ENCODE measurements at regions not wholly inside any gene's neighbourhood (a gene's known extent, or its start where the extent isn't known, plus 50 kb on each side); places are given as distances from the start of the nearest gene placed in this dataset.
"Not testable (repeated sequence)": the region's sequence is repeated elsewhere in the genome, so short reads cannot be mapped to it uniquely, and the experiment has no call there.

DNA sequence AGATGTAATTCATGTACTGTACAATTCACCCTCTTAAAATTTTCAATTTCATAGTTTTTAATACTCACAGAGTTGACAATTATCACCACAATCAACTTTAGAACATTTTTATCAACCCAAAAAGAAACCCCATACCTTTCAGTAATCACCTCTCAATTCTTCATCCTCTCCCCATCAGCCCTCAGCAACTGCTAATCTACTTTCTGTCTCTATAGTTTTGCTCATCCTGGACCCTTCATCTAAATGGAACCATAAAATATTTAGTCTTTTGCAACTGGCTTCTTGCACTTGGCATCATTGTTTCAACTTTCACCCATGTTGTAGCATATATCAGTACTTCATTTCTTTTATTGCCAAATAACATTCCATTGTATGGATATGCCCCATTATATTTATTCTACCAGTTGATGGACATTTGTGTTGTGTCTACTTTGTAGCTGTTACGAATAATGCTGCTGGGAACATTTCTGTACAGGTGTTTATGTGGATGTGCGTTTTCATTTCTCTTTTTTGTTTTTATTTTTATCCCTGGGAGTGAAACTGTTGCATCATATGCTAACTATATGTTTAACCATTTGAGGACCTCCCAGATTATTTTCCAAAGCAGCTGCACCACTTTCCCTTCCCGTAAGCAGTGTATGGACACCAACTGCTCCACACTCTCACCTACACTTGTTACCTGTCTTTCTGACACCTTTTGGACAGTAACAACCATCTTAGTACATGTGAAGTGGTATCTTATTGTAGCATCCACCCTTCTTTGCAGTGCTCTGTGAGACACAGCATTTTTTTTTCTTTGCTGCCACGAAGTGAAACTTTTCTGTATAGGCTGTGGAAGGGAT is 65.4 kb upstream of the APBB1IP start:
- no peaks in the 10 kb centered on the region for H3K4me1 ChIP-seq (ENCODE audit: control insufficient read depth, insufficient read depth, low read length)
- H3K27ac ChIP-seq (ENCODE audit: low read depth, low read length): no peak overlapping the region
- no peaks in the 10 kb centered on the region for H3K36me3 ChIP-seq (ENCODE audit: control insufficient read depth, insufficient read depth, low read length)
- no peak for DNase-seq (ENCODE audit: low read depth in 4 of 6, low spot score in 6 of 6)
- H3K4me3 ChIP-seq (ENCODE audit: low read depth, low read length): no peak overlapping the region
- no peaks in the 10 kb centered on the region for H3K27me3 ChIP-seq (ENCODE audit: control insufficient read depth, insufficient read depth, low read length)
- H3K9me3 ChIP-seq (ENCODE audit: control insufficient read depth, insufficient read depth, low read length): no peaks in the 10 kb centered on the region
- WGBS (ENCODE audit: insufficient coverage): no CpG with 5 or more reads among the region's 4 CpGs

DNA sequence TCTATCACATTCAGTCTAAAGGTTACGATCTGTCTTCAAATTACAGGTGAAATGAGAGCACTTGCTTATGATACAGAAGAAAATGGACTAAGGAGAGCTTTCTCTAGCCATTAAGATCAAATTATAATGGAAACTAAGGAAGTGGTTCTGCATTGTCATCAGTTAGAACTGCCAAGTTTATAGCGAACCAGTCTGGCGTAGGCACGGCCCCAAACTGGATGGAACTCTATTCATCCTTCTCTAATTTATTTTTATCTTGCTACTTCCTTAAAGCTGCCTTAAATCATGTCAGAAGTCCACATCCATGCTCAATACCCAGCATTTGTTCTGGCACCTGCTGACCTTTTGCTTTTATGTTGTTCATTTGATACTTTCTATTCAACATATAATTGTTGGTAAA is 63.7 kb upstream of the APBB1IP start:
- H3K4me1 ChIP-seq (ENCODE audit: control insufficient read depth, insufficient read depth, low read length): no peaks in the 10 kb centered on the region
- H3K36me3 ChIP-seq (ENCODE audit: control insufficient read depth, insufficient read depth, low read length): no peaks in the 10 kb centered on the region
- no peak overlapping the region for H3K27ac ChIP-seq (ENCODE audit: low read depth, low read length)
- DNase-seq (ENCODE audit: low read depth in 4 of 6, low spot score in 6 of 6): peak in 1 of 6 donors; percentile 5
- H3K4me3 ChIP-seq (ENCODE audit: low read depth, low read length): no peak overlapping the region
- H3K27me3 ChIP-seq (ENCODE audit: control insufficient read depth, insufficient read depth, low read length): no peaks in the 10 kb centered on the region
- 70% methylated on average over 2 of the region's 4 CpGs for WGBS (ENCODE audit: insufficient coverage)
- H3K9me3 ChIP-seq (ENCODE audit: control insufficient read depth, insufficient read depth, low read length): no peaks in the 10 kb centered on the region

DNA sequence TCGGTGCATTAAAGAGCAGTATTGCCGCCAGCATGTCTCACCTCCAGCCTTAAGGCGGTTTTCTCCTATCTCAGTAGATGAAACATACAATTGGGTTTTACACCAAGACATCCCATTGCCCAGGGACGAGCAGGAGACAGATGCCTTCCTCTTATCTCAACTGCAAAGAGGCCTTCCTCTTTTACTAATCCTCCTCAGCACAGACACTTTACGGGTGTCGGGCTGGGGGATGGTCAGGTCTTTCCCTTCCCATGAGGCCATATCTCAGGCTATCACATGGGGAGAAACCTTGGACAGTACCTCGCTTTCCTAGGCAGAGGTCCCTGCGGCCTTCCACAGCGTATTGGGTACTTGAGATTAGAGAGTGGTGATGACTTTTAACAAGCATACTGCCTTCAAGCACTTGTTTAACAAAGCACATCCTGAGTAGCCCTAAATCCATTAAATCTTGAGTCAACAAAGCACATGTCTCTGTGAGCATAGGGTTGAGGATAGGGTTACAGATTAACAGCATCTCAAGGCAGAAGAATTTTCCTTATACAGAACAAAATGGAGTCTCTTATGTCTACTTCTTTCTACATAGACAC is 60.8 kb upstream of the APBB1IP start:
- not testable (repeated sequence) for DNase-seq (ENCODE audit: low read depth in 4 of 6, low spot score in 6 of 6); H3K4me3 ChIP-seq (ENCODE audit: low read depth, low read length); H3K4me1 ChIP-seq (ENCODE audit: control insufficient read depth, insufficient read depth, low read length); H3K36me3 ChIP-seq (ENCODE audit: control insufficient read depth, insufficient read depth, low read length); H3K27me3 ChIP-seq (ENCODE audit: control insufficient read depth, insufficient read depth, low read length); H3K27ac ChIP-seq (ENCODE audit: low read depth, low read length); H3K9me3 ChIP-seq (ENCODE audit: control insufficient read depth, insufficient read depth, low read length)
- 73% methylated on average over 3 of the region's 9 CpGs for WGBS (ENCODE audit: insufficient coverage)

DNA sequence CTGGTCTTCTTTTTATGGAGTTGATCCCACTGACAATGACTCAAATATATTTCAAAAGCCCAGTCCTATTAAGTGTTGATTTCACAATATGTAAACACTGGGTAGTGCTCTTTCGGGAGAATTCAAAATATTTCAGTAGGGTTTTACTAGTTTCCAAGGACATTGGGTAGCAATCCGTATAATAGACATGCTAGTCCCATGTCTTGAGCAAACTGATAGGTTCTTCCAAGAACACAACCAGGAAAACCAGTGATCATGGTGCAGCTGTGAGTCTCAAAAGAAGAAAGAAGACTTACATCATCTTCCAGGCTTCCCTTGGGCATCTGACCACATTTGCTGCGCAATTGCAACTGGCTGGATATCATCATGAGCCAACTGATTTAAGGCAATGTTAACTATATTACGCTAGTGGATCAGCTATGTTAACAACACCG is 59.3 kb upstream of the APBB1IP start:
- WGBS (ENCODE audit: insufficient coverage): 67% methylated on average over 3 of the region's 5 CpGs
- DNase-seq (ENCODE audit: low read depth in 4 of 6, low spot score in 6 of 6): no peak
- no peaks in the 10 kb centered on the region for H3K27me3 ChIP-seq (ENCODE audit: control insufficient read depth, insufficient read depth, low read length)
- H3K4me3 ChIP-seq (ENCODE audit: low read depth, low read length): no peak overlapping the region
- no peaks in the 10 kb centered on the region for H3K9me3 ChIP-seq (ENCODE audit: control insufficient read depth, insufficient read depth, low read length)
- H3K27ac ChIP-seq (ENCODE audit: low read depth, low read length): no peak overlapping the region
- H3K36me3 ChIP-seq (ENCODE audit: control insufficient read depth, insufficient read depth, low read length): no peaks in the 10 kb centered on the region
- no peaks in the 10 kb centered on the region for H3K4me1 ChIP-seq (ENCODE audit: control insufficient read depth, insufficient read depth, low read length)

DNA sequence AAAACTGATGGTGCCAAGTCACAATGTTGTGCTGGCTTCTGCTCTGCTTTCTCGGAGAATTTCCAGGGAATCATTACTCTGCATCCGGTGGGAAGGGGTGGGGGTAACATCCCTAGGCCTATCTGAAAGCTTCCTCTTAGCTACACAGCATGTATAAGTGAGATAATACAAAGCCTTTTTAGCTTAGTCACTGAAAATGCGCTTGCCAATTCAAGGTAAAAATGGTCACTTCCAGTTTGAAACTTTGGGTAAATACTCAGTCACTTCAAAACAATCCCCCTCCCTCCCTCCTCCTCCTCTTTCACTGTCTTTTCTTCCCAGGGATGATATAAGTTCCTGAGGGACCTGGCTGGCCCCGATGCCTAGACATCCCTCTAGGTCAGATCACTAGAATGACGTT is 57.3 kb upstream of the APBB1IP start:
- DNase-seq (ENCODE audit: low read depth in 4 of 6, low spot score in 6 of 6): no peak
- Histone ChIP-seq H3K27ac (ENCODE audit: low read depth, low read length) (no peak overlapping the region), H3K27me3 (ENCODE audit: control insufficient read depth, insufficient read depth, low read length) (no peaks in the 10 kb centered on the region), H3K36me3 (ENCODE audit: control insufficient read depth, insufficient read depth, low read length) (no peaks in the 10 kb centered on the region), H3K9me3 (ENCODE audit: control insufficient read depth, insufficient read depth, low read length) (no peaks in the 10 kb centered on the region), H3K4me1 (ENCODE audit: control insufficient read depth, insufficient read depth, low read length) (no peaks in the 10 kb centered on the region), H3K4me3 (ENCODE audit: low read depth, low read length) (no peak overlapping the region)
- 72% methylated on average over 2 of the region's 5 CpGs for WGBS (ENCODE audit: insufficient coverage)

DNA sequence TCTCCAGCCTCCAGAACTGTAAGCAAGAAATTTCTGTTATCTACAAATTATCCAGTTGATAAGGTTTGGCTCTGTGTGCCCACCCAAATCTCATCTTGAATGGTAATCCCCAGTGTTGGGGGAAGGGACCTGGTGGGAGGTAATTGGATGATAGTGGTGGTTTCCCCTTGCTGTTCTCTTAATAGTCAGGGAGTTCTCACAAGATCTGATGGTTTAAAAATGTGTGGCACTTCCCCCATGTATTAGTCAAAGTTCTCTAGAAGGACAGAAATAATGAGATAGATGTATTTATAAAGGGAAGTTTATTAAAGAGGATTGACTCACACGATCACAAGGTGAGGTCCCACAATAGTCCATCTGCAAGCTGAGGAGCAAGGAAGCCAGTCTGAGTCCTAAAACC is 56.2 kb upstream of the APBB1IP start:
- 94% methylated on average over 1 of the region's 1 CpG for WGBS (ENCODE audit: insufficient coverage)
- H3K27ac ChIP-seq (ENCODE audit: low read depth, low read length): no peak overlapping the region
- no peaks in the 10 kb centered on the region for H3K36me3 ChIP-seq (ENCODE audit: control insufficient read depth, insufficient read depth, low read length)
- DNase-seq (ENCODE audit: low read depth in 4 of 6, low spot score in 6 of 6): no peak
- no peaks in the 10 kb centered on the region for H3K4me1 ChIP-seq (ENCODE audit: control insufficient read depth, insufficient read depth, low read length)
- no peaks in the 10 kb centered on the region for H3K9me3 ChIP-seq (ENCODE audit: control insufficient read depth, insufficient read depth, low read length)
- H3K27me3 ChIP-seq (ENCODE audit: control insufficient read depth, insufficient read depth, low read length): no peaks in the 10 kb centered on the region
- no peak overlapping the region for H3K4me3 ChIP-seq (ENCODE audit: low read depth, low read length)

DNA sequence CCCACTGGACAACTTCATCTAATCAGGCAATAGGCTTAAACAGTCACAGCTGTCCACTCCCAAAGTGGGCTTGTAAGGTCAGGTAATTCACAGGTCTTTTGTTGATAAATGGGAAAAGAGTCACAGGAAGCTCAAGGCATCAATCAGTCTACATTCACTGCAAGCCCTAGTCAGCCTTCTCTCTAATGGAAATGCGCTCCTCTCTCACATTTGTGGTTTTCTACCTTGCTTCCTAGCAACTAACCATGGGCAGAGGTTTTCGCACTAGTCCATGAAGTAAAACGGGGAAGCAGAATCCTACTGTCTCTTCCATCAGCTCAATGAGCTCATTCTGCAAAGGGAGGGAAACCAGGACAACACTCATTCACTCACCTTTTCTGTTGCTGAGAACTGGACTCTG is 53.5 kb upstream of the APBB1IP start:
- no peaks in the 10 kb centered on the region for H3K4me1 ChIP-seq (ENCODE audit: control insufficient read depth, insufficient read depth, low read length)
- no peaks in the 10 kb centered on the region for H3K36me3 ChIP-seq (ENCODE audit: control insufficient read depth, insufficient read depth, low read length)
- no peak overlapping the region for H3K4me3 ChIP-seq (ENCODE audit: low read depth, low read length)
- no peaks in the 10 kb centered on the region for H3K9me3 ChIP-seq (ENCODE audit: control insufficient read depth, insufficient read depth, low read length)
- peak in 1 of 6 donors; percentile 13 for DNase-seq (ENCODE audit: low read depth in 4 of 6, low spot score in 6 of 6)
- WGBS (ENCODE audit: insufficient coverage): 70% methylated on average over 3 of the region's 3 CpGs
- no peak overlapping the region for H3K27ac ChIP-seq (ENCODE audit: low read depth, low read length)
- H3K27me3 ChIP-seq (ENCODE audit: control insufficient read depth, insufficient read depth, low read length): no peaks in the 10 kb centered on the region

DNA sequence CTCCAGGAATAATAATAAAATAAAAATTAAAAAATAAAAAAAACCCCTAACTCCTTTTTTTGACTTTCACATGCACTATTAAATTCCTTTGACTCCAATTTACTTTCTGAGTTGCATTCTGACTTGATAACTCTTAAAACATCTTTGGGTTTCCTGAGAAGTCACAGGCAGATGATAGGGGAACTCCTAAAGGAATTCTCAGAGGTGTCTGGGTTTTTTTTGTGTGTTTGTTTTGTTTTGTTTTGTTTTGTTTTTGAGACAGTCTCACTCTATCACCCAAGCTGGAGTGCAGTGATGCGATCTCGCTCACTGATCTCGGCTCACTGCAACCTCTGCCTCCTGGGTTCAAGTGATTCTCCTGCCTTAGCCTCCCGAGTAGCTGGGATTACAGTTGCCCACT is 52.7 kb upstream of the APBB1IP start:
- no peaks in the 10 kb centered on the region for H3K4me1 ChIP-seq (ENCODE audit: control insufficient read depth, insufficient read depth, low read length)
- H3K27ac ChIP-seq (ENCODE audit: low read depth, low read length): no peak overlapping the region
- DNase-seq (ENCODE audit: low read depth in 4 of 6, low spot score in 6 of 6): no peak
- WGBS (ENCODE audit: insufficient coverage): 0% methylated on average over 1 of the region's 4 CpGs
- no peaks in the 10 kb centered on the region for H3K27me3 ChIP-seq (ENCODE audit: control insufficient read depth, insufficient read depth, low read length)
- no peaks in the 10 kb centered on the region for H3K36me3 ChIP-seq (ENCODE audit: control insufficient read depth, insufficient read depth, low read length)
- no peak overlapping the region for H3K4me3 ChIP-seq (ENCODE audit: low read depth, low read length)
- no peaks in the 10 kb centered on the region for H3K9me3 ChIP-seq (ENCODE audit: control insufficient read depth, insufficient read depth, low read length)

DNA sequence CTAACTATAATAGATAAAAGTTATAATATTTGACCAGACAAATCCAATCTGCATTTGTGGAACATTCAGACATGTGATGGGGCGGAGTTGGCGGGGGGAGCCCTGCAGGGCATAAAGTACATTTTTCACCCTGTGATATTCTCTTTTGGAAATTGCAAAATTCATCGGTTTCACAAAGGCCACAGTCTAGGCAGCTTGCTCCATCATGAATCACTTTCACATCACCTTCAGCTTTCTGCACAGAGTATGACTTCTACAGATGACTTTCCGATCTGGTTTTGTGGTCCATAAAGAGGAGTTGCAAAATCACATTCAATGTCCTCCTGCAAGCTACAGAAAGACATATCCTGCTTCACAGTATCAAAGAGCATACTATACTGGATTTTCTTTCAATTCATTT is 51.4 kb upstream of the APBB1IP start:
- Histone ChIP-seq H3K27ac (ENCODE audit: low read depth, low read length) (no peak overlapping the region), H3K27me3 (ENCODE audit: control insufficient read depth, insufficient read depth, low read length) (peaks cover 6% of the 10 kb centered on the region), H3K4me1 (ENCODE audit: control insufficient read depth, insufficient read depth, low read length) (peaks cover 4% of the 10 kb centered on the region), H3K36me3 (ENCODE audit: control insufficient read depth, insufficient read depth, low read length) (no peaks in the 10 kb centered on the region), H3K4me3 (ENCODE audit: low read depth, low read length) (no peak overlapping the region), H3K9me3 (ENCODE audit: control insufficient read depth, insufficient read depth, low read length) (no peaks in the 10 kb centered on the region)
- DNase-seq (ENCODE audit: low read depth in 4 of 6, low spot score in 6 of 6): no peak
- 74% methylated on average over 2 of the region's 4 CpGs for whole genome bisulfite sequencing (ENCODE audit: insufficient coverage)
